Hypothalamus (tissue), 51 donors: ENCODE measurements at regions not wholly inside any gene's neighbourhood (a gene's known extent, or its start where the extent isn't known, plus 50 kb on each side); places are given as distances from the start of the nearest gene placed in this dataset.
"Not testable (repeated sequence)": the region's sequence is repeated elsewhere in the genome, so short reads cannot be mapped to it uniquely, and the experiment has no call there.

Experiments
- DNase-seq, 51 donors: peaks; one replicate each; lab custom pipeline; 2025; lab: John Stamatoyannopoulos, UW

GRCh38 chr14:37711831-37712475 lies 116.5 kb downstream of the TTC6 start:
- no peak for DNase-seq

- not testable (repeated sequence) for DNase-seq
Observed at GRCh38 chr14:37712476-37712860, 117.0 kb downstream of the TTC6 start.

- no peak for DNase-seq
Observed at GRCh38 chr14:37712976-37713431, 117.6 kb downstream of the TTC6 start.

GRCh38 chr14:37720131-37720530 lies 124.7 kb downstream of the TTC6 start:
- no peak for DNase-seq

GRCh38 chr14:37721976-37722659 lies 126.7 kb downstream of the TTC6 start:
- no peak for DNase-seq

GRCh38 chr14:37723515-37723914 lies 128.1 kb downstream of the TTC6 start:
- no peak for DNase-seq

DNA sequence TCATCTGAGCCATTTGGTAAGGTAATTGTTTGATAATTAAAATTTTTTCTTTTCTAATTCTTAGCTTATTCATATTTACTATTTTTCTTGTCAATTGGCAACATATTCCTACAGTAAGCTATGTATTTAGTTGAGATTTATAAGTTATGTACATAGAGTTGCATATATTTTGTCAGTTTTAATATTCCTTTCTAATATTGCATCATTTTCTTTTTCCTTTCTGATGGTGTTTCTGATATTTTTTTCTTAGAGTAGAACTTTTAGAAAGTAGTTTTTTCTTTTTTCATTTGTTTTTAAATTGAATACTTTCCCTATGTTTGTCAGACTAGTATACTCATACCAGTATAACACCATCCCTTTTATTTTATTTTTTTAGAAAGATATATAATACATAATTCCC lies 131.3 kb downstream of the TTC6 start:
- DNase-seq = no peak

GRCh38 chr14:37729218-37729617 lies 133.8 kb downstream of the TTC6 start:
- DNase-seq = no peak

- DNase-seq = no peak
Observed at GRCh38 chr14:37731094-37731493, 135.7 kb downstream of the TTC6 start.

DNA sequence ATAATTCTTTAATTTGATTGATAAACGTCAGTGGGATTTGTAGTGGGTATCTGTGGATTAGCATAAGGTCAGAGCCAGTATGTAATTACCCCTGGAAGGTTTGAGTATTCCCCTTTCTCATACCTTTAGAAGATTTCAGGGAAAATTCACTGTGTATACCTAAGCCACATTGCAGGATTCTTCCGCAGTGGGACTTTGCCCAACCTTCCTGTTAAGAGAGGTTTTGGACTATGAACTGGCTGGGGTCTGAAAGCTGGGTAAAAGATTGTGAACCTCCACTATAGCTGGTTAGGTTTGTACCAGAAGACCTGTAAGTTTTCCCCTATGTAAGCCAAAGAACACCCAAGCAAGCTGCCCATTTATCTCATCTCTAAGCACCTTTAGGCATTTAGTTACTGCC lies 150.2 kb downstream of the TTC6 start:
- no peak for DNase-seq

DNA sequence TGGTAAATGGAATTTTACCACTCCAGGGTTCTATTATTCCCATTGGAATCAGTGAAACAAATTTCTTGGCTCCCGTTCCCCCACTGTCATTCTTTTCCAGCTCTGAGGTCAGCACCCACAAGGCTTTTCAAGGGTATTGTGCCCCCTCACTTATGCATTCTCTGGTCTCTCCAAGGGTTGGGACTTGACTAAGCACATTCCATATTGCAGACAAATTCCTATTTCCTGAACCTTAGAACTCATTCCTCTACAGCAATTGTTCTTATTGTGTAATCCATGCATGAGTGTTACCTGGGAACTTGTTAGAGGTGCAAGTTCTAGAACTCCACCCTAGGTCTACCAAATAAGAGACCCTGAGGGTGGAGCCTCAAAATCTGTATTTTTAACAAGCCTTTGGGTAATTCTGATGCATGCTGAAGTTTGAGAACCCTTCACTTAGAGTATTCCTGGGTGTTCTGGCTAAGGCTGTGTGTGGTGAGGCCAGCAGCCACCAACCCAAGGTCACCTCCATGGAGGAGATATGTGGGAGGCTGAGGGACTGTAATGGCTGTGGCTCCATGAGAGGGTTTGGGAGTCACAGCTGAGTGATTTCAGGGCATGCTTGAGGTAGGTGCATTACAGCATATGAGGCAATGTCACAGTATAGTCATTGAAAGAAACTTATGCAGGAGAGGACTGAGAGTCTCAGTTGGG lies 150.9 kb downstream of the TTC6 start:
- DNase-seq = no peak

GRCh38 chr14:37753459-37753858 lies 158.0 kb downstream of the TTC6 start:
- no peak for DNase-seq

DNA sequence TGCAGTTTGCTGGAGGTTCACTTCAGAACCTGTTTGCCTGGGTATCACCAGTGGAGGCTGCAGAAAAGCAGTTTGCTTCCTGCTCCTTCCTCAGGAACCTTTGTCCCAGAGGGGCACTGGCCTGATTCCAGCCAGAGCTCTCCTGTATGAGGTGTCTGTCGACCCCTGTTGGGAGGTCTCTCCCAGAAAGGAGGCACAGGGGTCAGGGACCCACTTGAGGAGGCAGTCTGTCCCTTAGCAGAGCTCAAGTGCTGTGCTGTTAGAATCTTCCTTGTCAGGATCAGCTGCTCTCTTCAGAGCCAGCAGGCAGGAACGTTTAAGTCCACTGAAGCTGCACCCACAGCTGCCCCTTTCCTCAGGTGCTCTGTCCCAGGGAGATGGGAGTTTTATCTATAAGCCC lies 164.8 kb downstream of the TTC6 start:
- not testable (repeated sequence) for DNase-seq

DNA sequence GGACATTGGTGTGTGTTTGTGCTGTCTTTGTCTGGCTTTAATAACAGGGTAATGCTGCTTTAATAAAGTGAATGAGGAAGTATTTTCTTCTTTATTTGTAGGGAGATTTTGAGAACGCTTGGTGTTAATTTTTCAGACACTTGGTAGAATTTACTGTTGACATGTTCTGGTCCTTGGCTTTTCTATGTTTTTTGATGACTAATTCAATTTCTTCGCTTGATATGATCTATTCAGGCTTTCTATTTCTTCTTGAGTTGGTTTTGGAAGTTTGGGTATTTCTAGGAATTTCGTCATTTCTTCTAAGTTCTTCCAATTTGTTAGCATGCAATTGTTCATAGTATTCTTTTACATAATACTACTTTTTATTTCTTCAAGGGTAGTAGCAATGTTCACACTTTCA lies 167.8 kb downstream of the TTC6 start:
- DNase-seq = no peak

GRCh38 chr14:37772283-37772682 lies 176.9 kb downstream of the TTC6 start:
- not testable (repeated sequence) for DNase-seq

GRCh38 chr14:37776791-37777499 lies 181.5 kb downstream of the TTC6 start:
- DNase-seq = no peak

GRCh38 chr14:37778135-37778943 lies 182.9 kb downstream of the TTC6 start:
- DNase-seq = no peak

- no peak for DNase-seq
Observed at GRCh38 chr14:37779480-37779879, 184.1 kb downstream of the TTC6 start.

DNA sequence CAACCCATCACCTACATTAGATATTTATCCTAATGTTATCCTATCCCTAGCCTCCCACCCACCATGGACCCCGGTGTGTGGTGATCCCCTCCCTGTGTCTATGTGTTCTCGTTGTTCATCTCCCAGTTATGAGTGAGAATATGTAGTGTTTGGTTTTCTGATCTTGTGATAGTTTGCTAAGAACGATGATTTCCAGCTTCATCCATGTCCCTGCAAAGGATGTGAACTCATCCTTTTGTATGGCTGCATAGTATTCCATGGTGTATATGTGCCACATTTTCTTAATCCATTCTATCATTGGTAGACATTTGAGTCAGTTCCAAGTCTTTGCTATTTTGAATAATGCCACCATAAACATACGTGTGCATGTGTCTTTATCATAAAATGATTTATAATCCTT lies 185.3 kb downstream of the TTC6 start:
- DNase-seq = not testable (repeated sequence)

GRCh38 chr14:37784203-37784826 lies 188.9 kb downstream of the TTC6 start:
- not testable (repeated sequence) for DNase-seq
